ENCODE measurements at regions not wholly inside any gene's neighbourhood (a gene's known extent, or its start where the extent isn't known, plus 50 kb on each side); places are given as distances from the start of the nearest gene placed in this dataset.

DNA sequence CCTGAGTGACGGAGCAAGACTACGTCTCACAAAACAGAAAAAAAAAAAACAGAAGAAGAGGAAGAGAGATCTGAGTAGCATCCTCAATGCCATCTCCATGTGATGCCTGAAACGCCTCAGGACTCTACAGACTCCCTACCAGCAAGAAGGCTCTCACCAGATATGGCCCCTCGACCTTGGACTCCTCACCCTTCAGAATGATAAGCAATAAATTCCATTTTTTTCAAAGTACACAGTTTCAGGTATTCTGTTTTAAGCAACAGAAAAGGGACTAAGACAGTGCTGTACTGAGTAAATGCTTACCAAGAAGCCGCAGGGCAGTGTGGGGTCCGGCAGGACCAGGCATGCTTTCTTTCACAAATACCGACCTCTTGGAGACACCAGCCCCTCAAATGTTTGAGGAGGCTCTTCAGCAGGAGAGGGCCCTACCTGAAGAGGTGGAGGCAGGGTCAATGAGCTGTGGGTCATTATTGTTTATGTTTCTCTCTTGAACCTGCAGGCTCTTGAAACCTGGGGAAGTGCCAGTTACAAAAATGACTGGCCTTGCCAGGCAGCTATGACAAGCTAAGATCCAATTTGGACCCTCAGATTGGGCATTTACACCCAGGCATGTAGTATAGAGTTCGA is 204.1 kb upstream of the LYZL1 start:
- CTCF ChIA-PET: no interaction called here
- DNase-seq (ENCODE audit: low spot score): no peak
- TF ChIP-seq, protein P1, sequence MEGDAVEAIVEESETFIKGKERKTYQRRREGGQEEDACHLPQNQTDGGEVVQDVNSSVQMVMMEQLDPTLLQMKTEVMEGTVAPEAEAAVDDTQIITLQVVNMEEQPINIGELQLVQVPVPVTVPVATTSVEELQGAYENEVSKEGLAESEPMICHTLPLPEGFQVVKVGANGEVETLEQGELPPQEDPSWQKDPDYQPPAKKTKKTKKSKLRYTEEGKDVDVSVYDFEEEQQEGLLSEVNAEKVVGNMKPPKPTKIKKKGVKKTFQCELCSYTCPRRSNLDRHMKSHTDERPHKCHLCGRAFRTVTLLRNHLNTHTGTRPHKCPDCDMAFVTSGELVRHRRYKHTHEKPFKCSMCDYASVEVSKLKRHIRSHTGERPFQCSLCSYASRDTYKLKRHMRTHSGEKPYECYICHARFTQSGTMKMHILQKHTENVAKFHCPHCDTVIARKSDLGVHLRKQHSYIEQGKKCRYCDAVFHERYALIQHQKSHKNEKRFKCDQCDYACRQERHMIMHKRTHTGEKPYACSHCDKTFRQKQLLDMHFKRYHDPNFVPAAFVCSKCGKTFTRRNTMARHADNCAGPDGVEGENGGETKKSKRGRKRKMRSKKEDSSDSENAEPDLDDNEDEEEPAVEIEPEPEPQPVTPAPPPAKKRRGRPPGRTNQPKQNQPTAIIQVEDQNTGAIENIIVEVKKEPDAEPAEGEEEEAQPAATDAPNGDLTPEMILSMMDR (conservative IDR thresholded peaks at IDR 0.05; ENCODE audit: low read depth): no peak
- H3K27ac ChIP-seq: no peak overlapping the region
- POLR2A ChIA-PET (ENCODE audit: low non-redundant PET): no interaction called here

DNA sequence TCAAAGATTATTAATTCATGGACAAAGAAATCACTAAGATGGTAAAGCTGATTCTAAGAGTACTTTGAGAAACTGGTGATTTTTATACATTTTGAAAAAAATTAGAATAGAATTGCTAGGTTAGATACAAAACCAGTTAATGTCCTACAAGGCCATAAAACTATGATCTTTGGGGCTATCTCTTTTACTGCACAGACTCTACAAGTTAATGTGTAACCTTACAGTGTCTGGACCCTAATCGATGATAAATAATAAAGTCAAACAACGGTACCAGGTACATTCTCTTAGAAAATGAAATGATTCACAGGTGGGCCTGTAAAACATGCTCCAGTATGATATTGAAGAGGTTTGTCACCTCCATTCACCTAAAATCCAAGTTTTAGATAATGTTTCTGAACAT is 199.8 kb upstream of the LYZL1 start:
- no peak overlapping the region for H3K27ac ChIP-seq
- ChIA-PET CTCF (interaction anchor here (0.6 kb wide), 2 partner anchors 40 to 246 kb away, joined by 3 to 4 read pairs; no protein-coding TSS in a partner anchor), POLR2A (ENCODE audit: low non-redundant PET) (no interaction called here)
- TF ChIP-seq, protein P1 (conservative IDR thresholded peaks at IDR 0.05; ENCODE audit: low read depth): no peak
- DNase-seq (ENCODE audit: low spot score): no peak

DNA sequence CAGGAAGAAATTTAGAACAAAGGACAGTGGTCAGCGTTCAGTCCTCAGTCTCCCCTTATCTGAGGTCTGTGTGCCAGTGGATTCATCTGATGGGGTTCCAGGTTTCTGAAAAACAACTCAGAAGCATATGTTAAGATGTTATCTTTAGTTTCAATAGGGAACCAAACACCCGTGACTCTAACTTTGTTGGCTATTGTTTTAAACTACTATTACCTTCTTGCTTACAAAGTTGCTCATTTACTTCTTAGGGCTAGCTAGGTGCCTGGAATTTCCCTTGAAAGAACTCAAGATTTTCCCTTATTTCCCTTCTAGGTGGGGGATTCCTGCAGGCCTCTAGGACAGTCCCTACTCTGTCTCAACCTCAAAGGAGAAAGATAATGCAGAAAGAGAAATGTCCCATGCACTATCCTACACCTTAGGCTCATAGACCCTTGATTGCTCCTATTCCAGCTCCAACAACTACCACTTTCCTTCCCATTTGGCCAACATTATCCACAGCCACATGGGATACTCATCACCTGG is 192.5 kb upstream of the LYZL1 start:
- no peak overlapping the region for H3K27ac ChIP-seq
- no peak for DNase-seq (ENCODE audit: low spot score)
- ChIA-PET POLR2A (ENCODE audit: low non-redundant PET) (no interaction called here), CTCF (interaction anchor here (0.6 kb wide), 1 partner anchor 242 kb away, joined by 3 read pairs; no protein-coding TSS in a partner anchor)
- TF ChIP-seq, protein P1 (conservative IDR thresholded peaks at IDR 0.05; ENCODE audit: low read depth): no peak

DNA sequence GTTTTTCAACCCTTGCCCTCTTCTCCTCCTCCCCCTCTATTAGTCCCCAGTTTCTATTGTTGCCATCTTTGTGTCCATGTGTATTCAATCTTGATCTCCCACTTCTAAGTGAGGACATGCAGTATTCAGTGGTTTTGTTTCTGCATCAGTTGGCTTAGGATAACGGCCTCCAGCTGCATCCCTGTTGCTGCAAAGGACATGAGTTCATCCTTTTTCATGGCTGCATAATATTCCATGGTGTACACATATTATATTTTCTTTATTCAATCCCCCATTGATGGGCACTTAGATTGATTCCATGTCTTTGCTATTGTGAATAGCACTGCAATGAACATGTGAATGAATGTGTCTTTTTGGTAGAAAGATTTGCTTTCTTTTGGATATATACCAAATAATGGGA is 190.4 kb upstream of the LYZL1 start:
- ChIA-PET POLR2A (ENCODE audit: low non-redundant PET) (no interaction called here), CTCF (no interaction called here)
- no peak overlapping the region for H3K27ac ChIP-seq
- no peak for DNase-seq (ENCODE audit: low spot score)
- TF ChIP-seq, protein P1 (conservative IDR thresholded peaks at IDR 0.05; ENCODE audit: low read depth): no peak

DNA sequence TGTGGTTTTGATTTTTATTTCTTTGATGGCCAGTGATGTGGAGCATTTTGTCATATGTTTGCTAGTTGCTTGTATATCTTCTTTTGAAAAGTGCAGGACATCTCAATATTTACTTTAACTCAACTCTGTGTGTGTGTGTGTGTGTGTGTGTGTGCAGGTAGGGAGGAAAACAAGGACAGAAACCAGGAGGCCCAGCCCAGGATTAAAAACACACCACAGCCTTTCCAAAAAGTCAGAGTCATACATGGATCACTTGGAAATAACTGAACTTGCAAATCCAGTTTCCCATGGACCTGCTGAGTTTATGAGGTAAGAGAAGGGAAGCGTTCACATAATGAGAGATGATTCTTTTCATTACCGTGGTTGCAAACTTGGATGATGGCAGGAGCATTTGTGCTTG is 189.9 kb upstream of the LYZL1 start:
- CTCF ChIA-PET: no interaction called here
- no peak overlapping the region for H3K27ac ChIP-seq
- POLR2A ChIA-PET (ENCODE audit: low non-redundant PET): no interaction called here
- TF ChIP-seq, protein P1 (conservative IDR thresholded peaks at IDR 0.05; ENCODE audit: low read depth): no peak
- no peak for DNase-seq (ENCODE audit: low spot score)

DNA sequence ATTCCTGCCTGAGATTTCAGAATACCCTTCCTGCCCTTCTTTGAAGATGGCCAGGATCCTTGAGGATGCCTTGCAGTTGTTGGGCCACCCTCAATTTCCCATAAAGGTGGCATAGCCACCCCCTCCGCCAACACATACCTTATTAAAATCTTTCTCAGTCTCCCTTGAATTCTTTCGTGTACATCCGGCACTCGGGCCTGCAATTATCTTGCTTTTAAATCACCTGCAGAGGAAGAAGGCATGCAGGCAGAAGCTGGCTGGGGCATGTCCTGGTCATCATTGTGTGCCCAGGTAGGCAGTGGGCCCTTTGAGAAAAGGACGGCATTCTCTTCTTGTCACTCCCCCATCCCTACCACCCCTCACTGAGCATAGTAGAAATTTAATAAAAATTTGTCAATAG is 189.5 kb upstream of the LYZL1 start:
- ChIA-PET CTCF (interaction anchor here (0.6 kb wide), 1 partner anchor 31 kb away, joined by 3 read pairs; no protein-coding TSS in a partner anchor), POLR2A (ENCODE audit: low non-redundant PET) (interaction anchor here (0.7 kb wide), 1 partner anchor 9 kb away, joined by 5 read pairs; no protein-coding TSS in a partner anchor)
- no peak for DNase-seq (ENCODE audit: low spot score)
- no peak overlapping the region for H3K27ac ChIP-seq
- TF ChIP-seq, protein P1 (conservative IDR thresholded peaks at IDR 0.05; ENCODE audit: low read depth): no peak
